Activated T-helper 2 cell treated with anti-CD3 and anti-CD28 coated beads, Interferon-gamma antibody, Interleukin-2, Interleukin-4, amounts not matched to agents 10 μg/mL and 5 μg/mL and 100 μg/mL, durations not matched to agents 14 hours and 24 hours and 36 hours (primary cell): ENCODE measurements at regions not wholly inside any gene's neighbourhood (a gene's known extent, or its start where the extent isn't known, plus 50 kb on each side); places are given as distances from the start of the nearest gene placed in this dataset.

Experiments used
- DNase-seq: peaks from one replicate; pipeline ENCODE4 v3.0.0; 2021; ENCODE audit warnings: low spot score
- H3K27ac Mint-ChIP-seq: one replicate; pipeline ENCODE4 v1.8.0; 2021; ENCODE audit warnings: mixed read lengths
- H3K27me3 Mint-ChIP-seq: one replicate; pipeline ENCODE4 v1.8.0; 2021; ENCODE audit warnings: low read depth, mixed read lengths
- H3K36me3 Mint-ChIP-seq: one replicate; pipeline ENCODE4 v1.8.0; 2021; ENCODE audit warnings: low read depth, mixed read lengths
- H3K4me1 Mint-ChIP-seq: one replicate; pipeline ENCODE4 v1.8.0; 2021; ENCODE audit warnings: low read depth, mixed read lengths
- H3K4me3 Mint-ChIP-seq: one replicate; pipeline ENCODE4 v1.8.0; 2021; ENCODE audit warnings: low read depth, mild to moderate bottlenecking, moderate library complexity, mixed read lengths
- H3K9me3 Mint-ChIP-seq: one replicate; pipeline ENCODE4 v1.8.0; 2021; ENCODE audit warnings: mixed read lengths
- intact Hi-C: fragments of 100-400 bp; cut with micrococcal nuclease; formaldehyde crosslinking; loops from one replicate; pipeline ENCODE4 v1.15.1; 2023

DNA sequence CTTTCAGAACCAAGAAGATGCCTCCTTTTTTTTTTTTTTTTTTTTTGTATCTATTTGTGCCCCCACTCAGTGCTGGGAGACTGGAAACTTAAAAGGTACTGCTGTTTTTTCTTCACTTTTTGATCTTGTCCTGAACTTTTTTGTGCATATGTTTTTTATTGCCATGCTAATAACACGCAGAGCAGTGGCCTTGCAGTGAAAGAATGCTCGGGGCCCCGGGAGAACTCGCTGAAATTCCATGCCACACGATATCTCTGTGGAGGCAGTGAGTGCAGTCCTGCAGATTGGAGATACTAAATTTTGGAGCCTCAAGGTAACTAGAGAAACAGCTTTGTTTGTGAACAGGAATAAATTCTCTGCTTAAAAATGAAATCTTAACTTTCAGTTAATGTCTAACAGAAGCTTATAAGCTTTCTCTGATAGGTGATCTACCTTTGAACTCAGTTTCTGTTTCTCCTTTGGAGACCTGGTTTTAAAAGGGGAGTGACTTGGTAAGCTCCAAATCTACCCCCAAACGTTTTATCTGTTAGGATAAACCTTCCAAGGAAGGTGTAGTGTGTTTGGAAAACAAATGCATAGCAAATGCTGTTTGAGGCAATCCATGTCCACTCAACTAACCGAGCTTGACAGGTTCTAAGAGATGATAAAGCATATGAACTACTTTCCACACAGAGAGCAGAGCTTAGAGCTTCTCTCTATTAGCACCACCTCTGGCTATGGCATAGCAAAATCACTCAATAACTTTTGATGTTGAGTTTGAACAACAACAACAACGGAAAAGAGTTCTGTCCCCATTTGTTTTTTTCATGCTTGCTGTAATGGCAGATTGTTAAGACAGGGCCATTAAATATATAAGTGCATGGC, 113.7 kb upstream of the PLXNA2 start:
- H3K4me1 Mint-ChIP-seq: no peaks in the 10 kb centered on the region
- intact Hi-C loops: no loop called here
- H3K9me3 Mint-ChIP-seq: no peaks in the 10 kb centered on the region
- H3K27me3 Mint-ChIP-seq: peaks cover 5% of the 10 kb centered on the region
- no peak overlapping the region for H3K4me3 Mint-ChIP-seq
- no peak for DNase-seq
- no peak overlapping the region for H3K27ac Mint-ChIP-seq
- no peaks in the 10 kb centered on the region for H3K36me3 Mint-ChIP-seq

DNA sequence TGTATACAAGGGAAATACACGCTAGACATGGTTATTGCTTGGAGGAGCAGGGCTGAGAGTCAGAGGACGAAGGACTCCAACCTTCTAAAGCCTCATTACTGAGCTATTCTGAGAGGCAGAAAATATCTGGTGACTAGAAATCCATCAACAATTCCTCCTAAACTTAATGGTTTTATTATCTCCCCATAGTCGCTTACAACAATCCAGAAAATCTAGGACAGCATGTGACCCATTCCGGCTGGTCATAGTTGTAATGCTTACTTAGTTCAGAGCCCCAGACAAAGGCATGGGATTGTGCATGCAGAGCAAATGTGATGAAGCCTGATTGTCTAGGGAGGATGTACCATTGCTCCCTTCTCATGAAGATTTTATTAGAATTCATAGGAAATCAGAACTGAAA, 114.5 kb upstream of the PLXNA2 start:
- DNase-seq: no peak
- no peak overlapping the region for H3K4me3 Mint-ChIP-seq

DNA sequence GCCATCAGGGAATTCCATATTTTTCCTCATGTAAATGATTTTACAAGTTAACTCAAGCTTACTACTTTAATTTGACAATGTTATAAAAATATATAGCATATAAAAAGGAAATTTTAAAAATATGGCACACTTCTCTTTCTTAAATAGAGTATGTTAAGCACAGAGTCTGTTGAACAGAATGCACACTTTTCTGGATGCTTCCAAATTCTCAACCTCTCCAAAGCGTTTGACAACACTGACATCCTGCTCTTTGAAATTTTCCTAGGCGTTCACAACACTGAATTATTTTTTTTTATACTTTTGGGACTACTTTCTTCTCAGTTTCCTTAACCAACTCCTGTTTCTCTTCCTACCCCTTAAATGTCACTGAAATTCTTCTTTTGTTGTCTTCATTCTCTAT, 117.8 kb upstream of the PLXNA2 start:
- Mint-ChIP-seq H3K36me3 (no peaks in the 10 kb centered on the region), H3K9me3 (no peaks in the 10 kb centered on the region), H3K27me3 (peaks cover 2% of the 10 kb centered on the region), H3K27ac (no peak overlapping the region), H3K4me1 (no peaks in the 10 kb centered on the region), H3K4me3 (no peak overlapping the region)
- intact Hi-C loops: no loop called here
- no peak for DNase-seq

More for the DNA sequence above, 114.5 kb upstream of the PLXNA2 start:
- Mint-ChIP-seq H3K9me3 (no peaks in the 10 kb centered on the region), H3K27ac (no peak overlapping the region), H3K36me3 (no peaks in the 10 kb centered on the region), H3K4me1 (no peaks in the 10 kb centered on the region), H3K27me3 (peaks cover 5% of the 10 kb centered on the region)
- intact Hi-C loops: no loop called here

DNA sequence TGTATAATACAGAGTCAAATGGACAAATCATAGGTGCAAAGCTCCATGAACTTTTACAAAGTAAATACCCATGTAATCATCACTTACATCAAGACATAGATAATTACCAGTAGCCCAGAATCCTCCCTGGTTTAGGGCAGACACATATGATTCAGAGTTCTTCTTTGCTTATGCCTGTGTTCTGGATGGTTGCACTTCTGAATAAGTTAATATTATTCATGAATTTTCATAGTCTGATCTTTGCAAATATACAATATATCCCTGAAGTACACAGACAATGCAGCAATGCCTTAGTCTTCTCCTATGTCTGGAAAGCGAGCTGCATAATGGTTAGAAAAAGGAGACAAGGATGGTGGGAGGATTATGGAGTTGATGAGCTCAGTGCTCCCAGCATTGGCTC, 122.4 kb upstream of the PLXNA2 start:
- H3K27ac Mint-ChIP-seq: no peak overlapping the region
- no peaks in the 10 kb centered on the region for H3K36me3 Mint-ChIP-seq
- H3K27me3 Mint-ChIP-seq: no peaks in the 10 kb centered on the region
- H3K4me3 Mint-ChIP-seq: no peak overlapping the region
- intact Hi-C loops: no loop called here
- no peak for DNase-seq
- H3K9me3 Mint-ChIP-seq: no peaks in the 10 kb centered on the region
- no peaks in the 10 kb centered on the region for H3K4me1 Mint-ChIP-seq

- no peak for DNase-seq
- Mint-ChIP-seq H3K27ac (no peak overlapping the region), H3K9me3 (no peaks in the 10 kb centered on the region), H3K27me3 (no peaks in the 10 kb centered on the region), H3K36me3 (no peaks in the 10 kb centered on the region), H3K4me1 (no peaks in the 10 kb centered on the region), H3K4me3 (no peak overlapping the region)
- intact Hi-C loops: no loop called here
Measured at GRCh38 chr1:208369045-208369444, 124.9 kb upstream of the PLXNA2 start.

DNA sequence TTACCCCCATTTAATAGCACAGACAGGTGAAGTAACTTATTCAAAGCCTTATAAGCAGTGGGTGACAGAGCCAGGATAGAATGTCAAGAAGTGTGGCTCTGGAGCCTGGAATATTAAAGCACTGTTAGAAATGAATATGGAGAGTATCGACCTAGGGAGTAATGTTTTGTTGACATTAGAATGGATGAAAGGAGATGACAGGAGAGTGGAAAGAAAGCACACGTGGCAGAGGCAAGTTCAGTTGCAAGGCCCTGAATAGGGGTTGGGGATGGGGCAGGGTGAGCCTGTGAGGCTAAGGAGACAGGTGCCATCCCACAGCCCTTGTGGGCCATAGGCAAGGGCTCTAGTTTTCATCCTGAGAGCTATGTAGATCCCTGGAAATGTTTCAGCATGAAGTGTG, 125.5 kb upstream of the PLXNA2 start:
- H3K27me3 Mint-ChIP-seq: no peaks in the 10 kb centered on the region
- no peak for DNase-seq

DNA sequence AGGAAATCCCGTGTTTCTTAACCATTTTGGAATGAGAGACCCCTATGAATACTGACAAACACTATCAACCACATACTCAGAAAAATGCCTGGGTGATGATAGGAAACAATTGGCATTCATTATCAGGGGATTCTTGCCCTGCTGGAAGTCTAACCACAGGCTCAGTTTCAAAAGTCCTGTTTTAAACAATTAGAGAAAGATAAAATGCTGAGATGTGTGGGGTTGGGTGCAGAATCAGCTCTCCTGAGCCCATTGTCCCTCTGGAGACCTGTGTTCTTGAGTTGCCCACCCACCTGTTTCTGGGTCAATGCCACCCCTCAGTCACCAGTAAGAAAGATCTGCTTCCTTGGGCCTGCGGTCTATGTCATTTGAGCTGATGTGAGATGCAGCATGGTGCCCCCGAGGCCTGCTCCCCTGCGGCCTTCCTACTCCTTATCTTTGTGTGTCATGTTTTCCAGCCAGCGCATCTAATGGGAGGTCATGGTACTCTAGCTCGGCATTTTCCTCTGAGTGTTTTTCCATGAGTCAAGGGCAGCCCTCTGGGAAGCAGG, 130.3 kb upstream of the PLXNA2 start:
- DNase-seq: no peak
- H3K9me3 Mint-ChIP-seq: no peaks in the 10 kb centered on the region
- no peaks in the 10 kb centered on the region for H3K4me1 Mint-ChIP-seq
- H3K27me3 Mint-ChIP-seq: no peaks in the 10 kb centered on the region
- intact Hi-C loops: no loop called here
- no peaks in the 10 kb centered on the region for H3K36me3 Mint-ChIP-seq
- no peak overlapping the region for H3K4me3 Mint-ChIP-seq
- no peak overlapping the region for H3K27ac Mint-ChIP-seq

More for the DNA sequence above, 125.5 kb upstream of the PLXNA2 start:
- H3K4me1 Mint-ChIP-seq: no peaks in the 10 kb centered on the region
- H3K9me3 Mint-ChIP-seq: no peaks in the 10 kb centered on the region
- intact Hi-C loops: no loop called here
- no peaks in the 10 kb centered on the region for H3K36me3 Mint-ChIP-seq
- H3K27ac Mint-ChIP-seq: no peak overlapping the region
- H3K4me3 Mint-ChIP-seq: no peak overlapping the region

- DNase-seq: no peak
- Mint-ChIP-seq H3K27me3 (no peaks in the 10 kb centered on the region), H3K36me3 (no peaks in the 10 kb centered on the region), H3K9me3 (no peaks in the 10 kb centered on the region), H3K27ac (no peak overlapping the region), H3K4me1 (no peaks in the 10 kb centered on the region), H3K4me3 (no peak overlapping the region)
- intact Hi-C loops: no loop called here
Measured at GRCh38 chr1:208381481-208381880, 137.3 kb upstream of the PLXNA2 start.

DNA sequence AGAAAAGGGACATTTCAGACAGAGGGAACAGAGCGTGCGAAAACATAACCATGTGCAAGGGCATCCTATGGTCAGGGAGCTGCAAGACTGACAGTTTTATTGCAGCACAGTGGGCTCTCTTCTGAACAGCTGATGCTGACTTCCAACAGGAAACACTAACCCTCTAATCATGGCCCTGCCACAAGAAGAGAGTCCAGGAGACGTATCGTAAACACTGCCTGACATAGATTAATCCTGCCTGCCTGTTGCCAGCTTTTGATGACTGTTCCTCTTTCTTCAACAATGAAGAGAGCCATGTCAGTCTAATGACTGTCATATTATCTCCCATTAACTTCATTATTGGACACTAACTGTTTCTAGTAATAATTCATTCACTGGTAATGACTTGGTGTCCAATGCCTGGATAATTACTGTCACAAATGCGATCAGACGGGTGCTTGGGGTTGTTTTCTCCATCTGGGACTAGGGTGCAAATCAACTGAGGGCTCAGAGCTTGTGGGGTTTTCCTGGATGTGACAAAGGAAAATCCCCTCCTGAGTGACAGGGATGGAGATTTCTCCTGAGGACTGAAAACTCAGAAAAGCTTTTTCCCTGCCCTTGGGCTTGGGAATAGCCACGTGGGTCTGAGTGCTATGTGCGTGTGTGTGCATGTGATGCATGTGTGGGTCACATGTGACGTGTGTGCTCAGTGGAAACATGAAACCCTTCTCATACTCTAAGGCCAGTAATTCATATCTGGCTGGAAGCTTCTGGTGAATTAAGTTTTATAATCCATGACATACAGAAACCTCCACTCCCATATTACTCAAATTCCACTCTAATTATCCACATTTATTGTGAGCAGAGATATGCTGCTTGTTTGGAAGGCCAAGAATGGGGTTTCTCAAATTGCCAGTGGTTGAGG, 144.0 kb upstream of the PLXNA2 start:
- H3K9me3 Mint-ChIP-seq: no peaks in the 10 kb centered on the region
- no peaks in the 10 kb centered on the region for H3K36me3 Mint-ChIP-seq
- H3K4me1 Mint-ChIP-seq: no peaks in the 10 kb centered on the region
- H3K27ac Mint-ChIP-seq: no peak overlapping the region
- peaks cover 2% of the 10 kb centered on the region for H3K27me3 Mint-ChIP-seq
- H3K4me3 Mint-ChIP-seq: no peak overlapping the region
- no peak for DNase-seq
- intact Hi-C loops: no loop called here

DNA sequence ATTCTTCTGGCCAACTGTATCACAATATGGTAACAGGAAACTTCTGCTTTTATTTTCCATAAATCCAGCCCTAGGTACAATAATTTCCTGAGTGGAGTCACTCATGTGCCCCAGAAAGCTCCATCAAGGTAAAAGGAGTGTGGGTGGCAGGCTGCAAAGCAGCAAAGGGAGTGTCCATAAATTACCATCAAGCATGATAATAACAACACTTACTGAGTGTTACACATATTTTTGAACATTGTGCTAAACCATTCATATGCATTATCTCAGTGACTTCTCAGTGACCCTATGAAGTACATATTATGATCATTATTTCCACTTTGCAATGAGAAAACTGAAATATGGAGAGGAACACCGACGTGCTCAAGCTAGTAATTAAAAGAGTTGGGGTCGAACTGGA, 149.2 kb upstream of the PLXNA2 start:
- Mint-ChIP-seq H3K4me3 (no peak overlapping the region), H3K27ac (no peak overlapping the region), H3K36me3 (no peaks in the 10 kb centered on the region), H3K27me3 (peaks cover 3% of the 10 kb centered on the region), H3K4me1 (no peaks in the 10 kb centered on the region), H3K9me3 (no peaks in the 10 kb centered on the region)
- intact Hi-C loops: no loop called here
- DNase-seq: no peak

DNA sequence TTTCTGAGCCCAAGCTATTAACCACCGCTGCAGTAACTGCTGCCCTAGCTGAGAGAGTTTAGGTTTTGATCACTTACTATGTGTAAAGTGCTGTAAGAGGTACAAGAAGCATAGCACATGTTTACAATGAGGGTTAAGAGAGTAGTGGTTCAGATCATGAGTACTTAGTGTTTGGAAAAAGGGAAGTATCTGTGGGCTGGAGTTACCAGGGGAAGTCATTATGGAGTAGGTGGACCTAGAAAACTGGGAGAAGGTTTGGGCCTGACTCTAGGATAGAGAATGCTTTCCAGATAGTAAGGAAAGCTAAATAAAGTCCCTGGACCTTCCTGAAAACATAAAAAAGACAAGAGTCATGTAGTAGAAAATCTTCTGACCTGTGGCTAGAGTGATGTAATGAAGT, 149.6 kb upstream of the PLXNA2 start:
- H3K27ac Mint-ChIP-seq: no peak overlapping the region
- DNase-seq: no peak
- H3K27me3 Mint-ChIP-seq: peaks cover 3% of the 10 kb centered on the region
- intact Hi-C loops: no loop called here
- H3K9me3 Mint-ChIP-seq: no peaks in the 10 kb centered on the region
- H3K36me3 Mint-ChIP-seq: no peaks in the 10 kb centered on the region
- H3K4me1 Mint-ChIP-seq: no peaks in the 10 kb centered on the region
- H3K4me3 Mint-ChIP-seq: no peak overlapping the region

DNA sequence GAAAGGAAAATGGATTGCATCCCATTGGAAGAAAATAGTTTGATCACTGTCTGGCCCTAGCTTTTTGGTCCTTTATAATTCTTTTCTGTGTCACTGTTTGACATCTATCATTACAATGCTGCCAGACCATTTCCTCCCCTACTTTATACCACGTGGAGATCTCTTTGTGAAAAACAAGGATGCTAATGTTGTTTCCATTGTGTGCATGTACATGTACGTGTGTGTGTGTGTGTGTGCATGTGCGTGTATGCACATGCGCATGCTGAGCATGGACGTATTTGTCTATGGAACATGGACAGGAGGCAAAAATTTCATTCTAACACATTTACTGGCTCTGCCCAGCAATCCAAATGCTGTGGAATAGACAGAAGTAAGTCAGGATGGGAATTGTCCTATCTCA, 153.1 kb upstream of the PLXNA2 start:
- Mint-ChIP-seq H3K4me3 (no peak overlapping the region), H3K36me3 (no peaks in the 10 kb centered on the region), H3K27ac (no peak overlapping the region), H3K27me3 (peaks cover 3% of the 10 kb centered on the region), H3K9me3 (no peaks in the 10 kb centered on the region), H3K4me1 (no peaks in the 10 kb centered on the region)
- no peak for DNase-seq
- intact Hi-C loops: no loop called here

GRCh38 chr1:208405014-208405413, 160.8 kb upstream of the PLXNA2 start:
- Mint-ChIP-seq H3K4me3 (no peak overlapping the region), H3K27ac (no peak overlapping the region), H3K9me3 (no peaks in the 10 kb centered on the region), H3K4me1 (no peaks in the 10 kb centered on the region), H3K27me3 (no peaks in the 10 kb centered on the region), H3K36me3 (no peaks in the 10 kb centered on the region)
- intact Hi-C loops: no loop called here
- no peak for DNase-seq
